ENCODE measurements at regions not wholly inside any gene's neighbourhood (a gene's known extent, or its start where the extent isn't known, plus 50 kb on each side); places are given as distances from the start of the nearest gene placed in this dataset.

DNA sequence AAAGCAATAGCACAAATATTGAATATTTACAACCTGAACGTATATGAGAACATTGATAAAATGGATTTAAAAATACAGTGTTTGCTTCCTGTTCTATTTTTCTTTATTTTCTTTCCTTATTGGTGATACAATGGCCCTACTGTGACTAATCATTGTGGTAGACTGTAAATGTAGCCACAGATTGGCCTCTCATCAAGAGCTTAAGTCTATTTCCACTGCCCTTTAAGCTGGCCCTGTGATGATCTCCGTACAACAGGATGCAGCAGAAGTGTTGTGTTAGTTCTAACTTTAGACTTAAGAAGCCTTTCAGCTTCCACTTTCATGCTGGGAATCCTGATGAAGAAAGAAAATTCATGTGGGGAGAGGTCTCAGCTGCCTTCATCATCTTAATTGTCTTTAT is 285.6 kb upstream of the B3GALT2 start:
- Histone ChIP-seq H3K4me3 (replicated peaks in 1 of 3; ENCODE audit: insufficient read depth in 1 of 3, low read depth in 1 of 3, low read length in 3 of 3) (no peak overlapping the region), H3K4me2 (ENCODE audit: insufficient read depth, low read length) (no peak overlapping the region), H3K36me3 (ENCODE audit: control insufficient read depth in 2 of 2, extremely low read depth in 1 of 2, insufficient read depth in 2 of 2, low read length in 2 of 2) (no peaks in the 10 kb centered on the region), H4K20me1 (replicated peaks; ENCODE audit: control insufficient read depth, extremely low read depth, insufficient read depth, low read length) (no peaks in the 10 kb centered on the region), H3K4me1 (ENCODE audit: control insufficient read depth, extremely low read depth, insufficient read depth, low read length) (no peaks in the 10 kb centered on the region), H3K9me1 (replicated peaks; ENCODE audit: control insufficient read depth, extremely low read depth, insufficient read depth, low read length) (no peaks in the 10 kb centered on the region), H3K79me2 (ENCODE audit: control insufficient read depth, insufficient read depth, low read length) (no peaks in the 10 kb centered on the region), H3K9ac (replicated peaks; ENCODE audit: extremely low read depth, insufficient read depth, low read length) (no peak overlapping the region), H3K9me3 (replicated peaks; ENCODE audit: control insufficient read depth, insufficient read depth, low read length) (no peaks in the 10 kb centered on the region), H2AFZ (ENCODE audit: low read depth, low read length) (no peak overlapping the region), H3K27ac (ENCODE audit: insufficient read depth, low read depth, low read length) (no peak overlapping the region), H3K27me3 (ENCODE audit: control insufficient read depth in 2 of 2, insufficient read depth in 2 of 2, low read length in 2 of 2) (no peaks in the 10 kb centered on the region)
- no peak for DNase-seq (ENCODE audit: low read depth, low spot score)
- ChIA-PET POLR2A (no interaction called here), CTCF (no interaction called here)
- dilution Hi-C loops (cut with MboI; ENCODE audit: extremely low pct_ligation_motif_present, low sequenced_read_pairs) (no loop called here), intact Hi-C loops (cut with micrococcal nuclease) (no loop called here)
- BruUV-seq (replicated peaks) = no TSS peak
- FAIRE-seq = no peak
- TF ChIP-seq POLR2AphosphoS5 (IDR thresholded peaks at IDR 0.05; ENCODE audit: insufficient read depth, low read depth, low read length) (no peak), POLR2A (IDR thresholded peaks at IDR 0.05; ENCODE audit: low read depth, low read length) (no peak), JUN (IDR thresholded peaks at IDR 0.05; ENCODE audit: borderline replicate concordance, insufficient read depth, insufficient read length, low read depth) (no peak), EZH2 (IDR thresholded peaks at IDR 0.05; ENCODE audit: borderline replicate concordance, low read depth, low read length, severe bottlenecking) (no peak), GATA2 (IDR thresholded peaks at IDR 0.05; ENCODE audit: insufficient read depth, insufficient read length, low read depth, low read length) (no peak), FOS (IDR thresholded peaks at IDR 0.05; ENCODE audit: borderline replicate concordance, insufficient read depth, low read length) (no peak), MYC (IDR thresholded peaks at IDR 0.05; ENCODE audit: low read depth, low read length) (no peak)
- TF ChIP-seq, protein P1, sequence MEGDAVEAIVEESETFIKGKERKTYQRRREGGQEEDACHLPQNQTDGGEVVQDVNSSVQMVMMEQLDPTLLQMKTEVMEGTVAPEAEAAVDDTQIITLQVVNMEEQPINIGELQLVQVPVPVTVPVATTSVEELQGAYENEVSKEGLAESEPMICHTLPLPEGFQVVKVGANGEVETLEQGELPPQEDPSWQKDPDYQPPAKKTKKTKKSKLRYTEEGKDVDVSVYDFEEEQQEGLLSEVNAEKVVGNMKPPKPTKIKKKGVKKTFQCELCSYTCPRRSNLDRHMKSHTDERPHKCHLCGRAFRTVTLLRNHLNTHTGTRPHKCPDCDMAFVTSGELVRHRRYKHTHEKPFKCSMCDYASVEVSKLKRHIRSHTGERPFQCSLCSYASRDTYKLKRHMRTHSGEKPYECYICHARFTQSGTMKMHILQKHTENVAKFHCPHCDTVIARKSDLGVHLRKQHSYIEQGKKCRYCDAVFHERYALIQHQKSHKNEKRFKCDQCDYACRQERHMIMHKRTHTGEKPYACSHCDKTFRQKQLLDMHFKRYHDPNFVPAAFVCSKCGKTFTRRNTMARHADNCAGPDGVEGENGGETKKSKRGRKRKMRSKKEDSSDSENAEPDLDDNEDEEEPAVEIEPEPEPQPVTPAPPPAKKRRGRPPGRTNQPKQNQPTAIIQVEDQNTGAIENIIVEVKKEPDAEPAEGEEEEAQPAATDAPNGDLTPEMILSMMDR (IDR thresholded peaks at IDR 0.05; ENCODE audit: extremely low read depth in 1 of 2, insufficient read depth in 1 of 2, low read depth in 1 of 2, low read length in 2 of 2) = no peak
- TF ChIP-seq, protein P2, sequence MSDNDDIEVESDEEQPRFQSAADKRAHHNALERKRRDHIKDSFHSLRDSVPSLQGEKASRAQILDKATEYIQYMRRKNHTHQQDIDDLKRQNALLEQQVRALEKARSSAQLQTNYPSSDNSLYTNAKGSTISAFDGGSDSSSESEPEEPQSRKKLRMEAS (IDR thresholded peaks at IDR 0.05; ENCODE audit: insufficient read depth, insufficient read length) = no peak
